ENCODE measurements at regions not wholly inside any gene's neighbourhood (a gene's known extent, or its start where the extent isn't known, plus 50 kb on each side); places are given as distances from the start of the nearest gene placed in this dataset.
"Not testable (repeated sequence)": the region's sequence is repeated elsewhere in the genome, so short reads cannot be mapped to it uniquely, and the experiment has no call there.

DNA sequence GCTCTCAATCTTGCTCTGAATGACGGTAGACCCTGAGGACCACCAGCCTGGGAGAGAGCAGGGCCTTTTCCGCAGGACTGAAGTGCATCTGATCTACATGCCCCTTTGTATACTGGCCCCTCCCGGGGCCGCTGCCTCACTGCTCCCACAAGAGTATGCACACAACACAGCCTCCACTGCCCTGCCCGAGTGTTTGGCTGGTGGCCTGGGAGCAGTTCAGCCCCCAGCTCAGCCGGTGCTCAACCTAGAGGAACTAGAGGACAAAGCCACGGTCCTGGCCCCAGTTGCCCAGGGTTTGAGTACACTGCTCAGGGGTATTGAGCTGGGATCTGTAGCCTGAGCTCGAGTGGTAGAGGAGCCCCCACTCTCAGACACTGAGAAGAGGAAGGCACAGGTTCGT is 118.9 kb upstream of the CAB39 start:
- no peak overlapping the region for H3K27ac Mint-ChIP-seq
- H3K36me3 Mint-ChIP-seq: no peaks in the 10 kb centered on the region
- H3K27me3 Mint-ChIP-seq: no peaks in the 10 kb centered on the region
- H3K9me3 Mint-ChIP-seq (ENCODE audit: low read depth): no peaks in the 10 kb centered on the region
- H3K4me3 Mint-ChIP-seq: no peak overlapping the region
- H3K4me1 Mint-ChIP-seq (ENCODE audit: low read depth): peaks cover 57% of the 10 kb centered on the region

DNA sequence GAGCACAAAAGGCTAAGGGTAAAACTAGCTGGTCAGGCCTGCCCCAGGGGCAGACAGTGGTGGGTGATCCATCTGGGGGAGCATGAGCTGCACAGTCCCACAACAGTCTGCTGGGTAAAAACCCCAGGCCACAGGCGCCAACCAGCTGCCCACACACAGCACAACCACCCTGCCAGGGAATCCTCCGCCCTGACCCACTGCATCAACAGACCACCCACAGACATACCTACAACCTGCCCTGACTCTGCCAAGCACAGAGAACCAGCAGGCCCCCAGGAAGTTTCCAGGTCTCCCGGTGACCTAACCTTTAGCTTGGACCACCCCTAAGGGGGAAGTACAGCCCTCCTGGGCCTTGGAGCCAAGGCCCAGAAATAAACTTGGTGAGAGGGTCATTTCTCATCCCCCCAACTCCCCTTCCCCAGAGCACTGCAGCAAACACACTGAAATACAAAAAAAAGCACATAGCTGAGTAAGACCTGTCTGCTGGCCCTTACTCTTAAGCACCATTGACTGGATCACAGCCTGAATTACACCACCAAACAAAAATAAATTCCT is 118.3 kb upstream of the CAB39 start:
- H3K27me3 Mint-ChIP-seq: no peaks in the 10 kb centered on the region
- no peaks in the 10 kb centered on the region for H3K9me3 Mint-ChIP-seq (ENCODE audit: low read depth)
- peaks cover 3% of the 10 kb centered on the region for H3K36me3 Mint-ChIP-seq
- no peak overlapping the region for H3K27ac Mint-ChIP-seq
- peaks cover 55% of the 10 kb centered on the region for H3K4me1 Mint-ChIP-seq (ENCODE audit: low read depth)
- no peak overlapping the region for H3K4me3 Mint-ChIP-seq

DNA sequence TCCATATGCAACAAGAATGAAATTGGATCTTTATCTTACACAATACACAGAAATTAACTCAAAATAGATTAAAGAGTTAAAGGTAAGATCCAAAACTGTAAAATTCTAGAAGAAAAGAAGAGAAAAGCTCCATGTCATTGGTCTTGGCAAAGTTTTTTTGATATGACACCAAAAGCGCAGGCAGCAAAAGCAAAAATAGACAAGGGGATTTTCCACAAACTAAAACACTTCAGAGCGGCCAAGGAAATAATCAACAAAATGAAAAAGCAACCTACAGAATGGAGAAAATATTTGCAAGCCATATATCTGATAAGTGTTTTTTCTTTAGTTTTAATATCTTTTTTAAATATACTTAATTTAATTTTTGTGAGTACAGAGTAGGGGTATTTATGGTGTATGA is 112.8 kb upstream of the CAB39 start:
- H3K4me1 Mint-ChIP-seq (ENCODE audit: low read depth): peaks cover 50% of the 10 kb centered on the region
- no peaks in the 10 kb centered on the region for H3K27me3 Mint-ChIP-seq

DNA sequence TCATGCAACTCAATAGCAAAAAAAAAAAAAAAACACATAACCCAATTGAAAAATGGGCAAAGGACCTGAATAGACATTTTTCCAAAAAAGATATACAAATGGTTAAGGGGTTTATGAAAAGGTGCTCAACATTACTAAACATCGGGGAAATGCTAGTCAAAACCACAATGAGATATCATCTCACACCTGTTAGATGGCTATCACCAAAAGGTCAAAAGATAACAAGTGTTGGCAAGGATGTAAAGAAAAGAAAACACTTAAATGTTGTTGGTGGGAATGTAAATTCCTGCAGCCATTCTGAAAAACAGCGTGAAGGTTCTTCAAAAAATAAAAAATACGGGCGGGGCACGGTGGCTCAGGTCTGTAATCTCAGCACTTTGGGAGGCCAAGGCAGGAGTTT is 112.4 kb upstream of the CAB39 start:
- Mint-ChIP-seq H3K4me3 (peak overlapping the region; percentile 22), H3K9me3 (ENCODE audit: low read depth) (peaks cover 6% of the 10 kb centered on the region), H3K36me3 (peaks cover 10% of the 10 kb centered on the region), H3K27ac (peak overlapping the region; percentile 58), H3K27me3 (no peaks in the 10 kb centered on the region), H3K4me1 (ENCODE audit: low read depth) (peaks cover 52% of the 10 kb centered on the region)

More for the DNA sequence above, 112.8 kb upstream of the CAB39 start:
- no peak overlapping the region for H3K4me3 Mint-ChIP-seq
- no peak overlapping the region for H3K27ac Mint-ChIP-seq
- peaks cover 7% of the 10 kb centered on the region for H3K36me3 Mint-ChIP-seq
- peaks cover 3% of the 10 kb centered on the region for H3K9me3 Mint-ChIP-seq (ENCODE audit: low read depth)

DNA sequence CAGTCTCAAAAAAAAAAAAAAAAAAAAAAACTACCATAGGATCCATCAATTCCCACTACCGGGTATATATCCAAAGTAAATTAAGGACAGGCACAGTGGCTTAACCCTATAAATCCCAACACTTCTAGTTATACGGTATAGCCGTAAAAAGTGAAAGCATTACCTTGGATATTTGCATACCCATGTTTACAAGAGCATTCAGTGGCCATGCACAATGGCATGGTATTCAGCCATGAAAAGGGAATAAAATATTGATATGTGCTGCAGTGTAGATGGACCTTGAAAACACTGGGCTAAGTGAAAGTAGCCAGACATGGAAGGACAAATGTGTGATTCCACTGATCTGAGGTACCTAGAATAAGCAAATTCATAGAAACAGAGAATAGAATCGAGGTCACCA is 111.8 kb upstream of the CAB39 start:
- Mint-ChIP-seq H3K27me3 (no peaks in the 10 kb centered on the region), H3K9me3 (ENCODE audit: low read depth) (peaks cover 6% of the 10 kb centered on the region), H3K4me3 (no peak overlapping the region), H3K36me3 (peaks cover 10% of the 10 kb centered on the region), H3K4me1 (ENCODE audit: low read depth) (peaks cover 51% of the 10 kb centered on the region), H3K27ac (peak overlapping the region; percentile 55)

- Mint-ChIP-seq H3K4me1 (ENCODE audit: low read depth) (peaks cover 48% of the 10 kb centered on the region), H3K9me3 (ENCODE audit: low read depth) (peaks cover 11% of the 10 kb centered on the region), H3K27ac (peak overlapping the region; percentile 86), H3K27me3 (no peaks in the 10 kb centered on the region), H3K36me3 (peaks cover 14% of the 10 kb centered on the region), H3K4me3 (no peak overlapping the region)
These were observed 111.1 kb upstream of the CAB39 start for GRCh38 chr2:230601510-230601909.

GRCh38 chr2:230602562-230603230 is 109.9 kb upstream of the CAB39 start:
- Mint-ChIP-seq H3K4me3 (peak overlapping the region; percentile 67), H3K27ac (peak overlapping the region; percentile 96), H3K27me3 (no peaks in the 10 kb centered on the region), H3K9me3 (ENCODE audit: low read depth) (peaks cover 16% of the 10 kb centered on the region), H3K36me3 (peaks cover 15% of the 10 kb centered on the region), H3K4me1 (ENCODE audit: low read depth) (peaks cover 40% of the 10 kb centered on the region)

GRCh38 chr2:230603317-230603716 is 109.3 kb upstream of the CAB39 start:
- Mint-ChIP-seq H3K27ac (peak overlapping the region; percentile 96), H3K36me3 (peaks cover 15% of the 10 kb centered on the region), H3K9me3 (ENCODE audit: low read depth) (peaks cover 16% of the 10 kb centered on the region), H3K4me3 (peak overlapping the region; percentile 67), H3K4me1 (ENCODE audit: low read depth) (peaks cover 38% of the 10 kb centered on the region)
- not testable (repeated sequence) for H3K27me3 Mint-ChIP-seq

DNA sequence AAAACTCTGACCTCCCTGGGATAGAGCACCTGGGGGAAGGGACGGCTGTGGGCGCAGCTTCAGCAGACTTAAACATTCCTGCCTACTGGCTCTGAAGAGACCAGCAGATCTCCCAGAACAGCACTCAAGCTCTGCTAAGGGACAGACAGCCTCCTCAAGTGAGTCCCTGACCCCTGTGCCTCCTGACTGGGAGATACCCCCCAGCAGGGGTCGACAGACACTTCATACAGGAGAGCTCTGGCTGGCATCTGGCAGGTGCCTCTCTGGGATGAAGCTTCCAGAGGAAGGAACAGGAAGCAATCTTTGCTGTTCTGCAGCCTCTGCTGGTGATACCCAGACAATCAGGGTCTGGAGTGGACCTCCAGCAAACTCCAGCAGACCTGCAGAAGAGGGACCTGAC is 108.5 kb upstream of the CAB39 start:
- Mint-ChIP-seq H3K36me3 (peaks cover 17% of the 10 kb centered on the region), H3K27ac (peak overlapping the region; percentile 37), H3K4me1 (ENCODE audit: low read depth) (peaks cover 37% of the 10 kb centered on the region), H3K9me3 (ENCODE audit: low read depth) (peaks cover 21% of the 10 kb centered on the region)
- H3K4me3 Mint-ChIP-seq, H3K27me3 Mint-ChIP-seq: not testable (repeated sequence)

DNA sequence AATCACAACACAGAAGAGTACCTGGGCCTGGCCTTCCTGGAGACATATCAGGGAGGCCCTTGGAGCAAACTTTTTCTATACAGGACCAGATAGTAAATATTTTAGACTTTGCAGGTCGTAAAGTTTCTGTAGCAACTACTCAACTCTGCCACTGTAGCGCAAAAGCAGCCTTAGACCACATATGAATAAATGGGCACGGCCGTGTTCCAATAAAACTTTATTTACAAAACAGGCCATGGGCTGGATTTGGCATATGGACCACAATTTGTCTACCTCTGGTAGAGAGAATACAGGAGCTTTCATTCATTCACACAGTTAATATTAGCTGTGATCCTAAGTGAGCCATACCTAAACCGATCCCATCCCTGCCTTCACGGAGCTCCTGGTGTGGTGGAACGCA is 98.6 kb upstream of the CAB39 start:
- Mint-ChIP-seq H3K27me3 (no peaks in the 10 kb centered on the region), H3K27ac (no peak overlapping the region), H3K36me3 (peaks cover 7% of the 10 kb centered on the region), H3K9me3 (ENCODE audit: low read depth) (peaks cover 7% of the 10 kb centered on the region), H3K4me3 (no peak overlapping the region), H3K4me1 (ENCODE audit: low read depth) (peaks cover 43% of the 10 kb centered on the region)

DNA sequence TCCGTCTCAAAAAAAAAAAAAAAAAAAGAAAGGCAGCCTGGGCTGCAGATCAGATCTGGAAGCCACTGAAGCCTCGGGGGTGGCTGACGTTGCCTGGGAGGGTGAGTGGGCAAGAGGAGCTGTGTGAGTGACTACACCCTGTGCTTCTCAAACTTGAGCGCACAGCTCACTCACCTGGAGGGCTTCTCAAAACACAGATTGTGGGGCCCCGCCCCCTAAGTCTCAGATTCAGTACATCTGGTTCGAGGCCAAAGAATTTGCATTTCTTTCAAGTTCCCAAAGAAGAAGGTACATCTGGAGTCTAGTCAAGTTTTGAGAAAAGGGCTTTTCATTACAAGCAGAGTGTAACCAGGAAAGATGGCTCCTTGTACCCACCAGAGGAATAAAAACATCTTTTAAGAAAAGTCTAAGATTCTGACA is 97.7 kb upstream of the CAB39 start:
- Mint-ChIP-seq H3K36me3 (no peaks in the 10 kb centered on the region), H3K9me3 (ENCODE audit: low read depth) (no peaks in the 10 kb centered on the region), H3K4me1 (ENCODE audit: low read depth) (peaks cover 39% of the 10 kb centered on the region), H3K27me3 (no peaks in the 10 kb centered on the region), H3K4me3 (no peak overlapping the region), H3K27ac (peak overlapping the region; percentile 58)

GRCh38 chr2:230617256-230617706 is 95.4 kb upstream of the CAB39 start:
- H3K4me3 Mint-ChIP-seq; H3K9me3 Mint-ChIP-seq (ENCODE audit: low read depth); H3K36me3 Mint-ChIP-seq; H3K27me3 Mint-ChIP-seq; H3K27ac Mint-ChIP-seq: not testable (repeated sequence)
- peaks cover 27% of the 10 kb centered on the region for H3K4me1 Mint-ChIP-seq (ENCODE audit: low read depth)

GRCh38 chr2:230619491-230619890 is 93.2 kb upstream of the CAB39 start:
- H3K36me3 Mint-ChIP-seq: peaks cover 5% of the 10 kb centered on the region
- no peak overlapping the region for H3K27ac Mint-ChIP-seq
- peaks cover 22% of the 10 kb centered on the region for H3K4me1 Mint-ChIP-seq (ENCODE audit: low read depth)
- no peaks in the 10 kb centered on the region for H3K27me3 Mint-ChIP-seq
- H3K4me3 Mint-ChIP-seq: no peak overlapping the region
- no peaks in the 10 kb centered on the region for H3K9me3 Mint-ChIP-seq (ENCODE audit: low read depth)

GRCh38 chr2:230625220-230625619 is 87.4 kb upstream of the CAB39 start:
- peak overlapping the region; percentile 19 for H3K27ac Mint-ChIP-seq
- not testable (repeated sequence) for H3K9me3 Mint-ChIP-seq (ENCODE audit: low read depth)

DNA sequence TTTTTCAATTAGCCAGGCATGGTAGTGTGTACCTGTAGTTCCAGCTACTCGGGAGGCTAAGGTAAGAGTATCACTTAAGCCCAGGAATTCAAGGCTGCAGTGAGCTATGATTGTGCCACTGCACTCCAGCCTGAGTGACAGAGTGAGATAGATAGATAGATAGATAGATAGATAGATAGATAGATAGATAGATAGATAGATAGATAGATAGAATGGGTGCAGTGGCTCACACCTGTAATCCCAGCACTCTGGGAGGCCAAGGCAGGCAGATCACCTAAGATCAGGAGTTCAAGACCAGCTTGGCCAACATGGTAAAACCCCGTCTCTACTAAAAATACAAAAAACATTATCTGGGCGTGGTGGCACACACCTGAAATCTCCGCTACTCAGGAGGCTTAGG is 85.6 kb upstream of the CAB39 start:
- H3K4me3 Mint-ChIP-seq: not testable (repeated sequence)

More at GRCh38 chr2:230625220-230625619, 87.4 kb upstream of the CAB39 start:
- H3K4me3 Mint-ChIP-seq, H3K36me3 Mint-ChIP-seq, H3K27me3 Mint-ChIP-seq: not testable (repeated sequence)
- H3K4me1 Mint-ChIP-seq (ENCODE audit: low read depth): peaks cover 21% of the 10 kb centered on the region

More for the DNA sequence above, 85.6 kb upstream of the CAB39 start:
- not testable (repeated sequence) for H3K9me3 Mint-ChIP-seq (ENCODE audit: low read depth); H3K27ac Mint-ChIP-seq; H3K36me3 Mint-ChIP-seq; H3K27me3 Mint-ChIP-seq
- peaks cover 21% of the 10 kb centered on the region for H3K4me1 Mint-ChIP-seq (ENCODE audit: low read depth)

Measured in activated naive CD8-positive, alpha-beta T cell (primary cell).